IMR-90 (cell line): ENCODE measurements at regions not wholly inside any gene's neighbourhood (a gene's known extent, or its start where the extent isn't known, plus 50 kb on each side); places are given as distances from the start of the nearest gene placed in this dataset.

Experiments
- ATAC-seq: fragments of 200-7000 bp; cut with Tn5 transposase; 2 replicates; pipeline ENCODE4 v1.9.1; 2020; ENCODE audit warnings: low read depth, mild to moderate bottlenecking, moderate library complexity
- BruUV-seq: library from RNA; stranded (reverse); fragments of 400-500 nt; replicated peaks from 2 replicates; lab custom pipeline; 2021; lab: Mats Ljungman, UMichigan
- CTCF ChIA-PET: fragments of 300-600 bp; formaldehyde crosslinking; extraction: SDS; loops from one replicate; lab custom pipeline; 2021; ENCODE audit warnings: antibody characterized with exemption; lab: Yijun Ruan, JAX
- POLR2A ChIA-PET: fragments of 300-600 bp; sonication (Branson Sonifier 250); formaldehyde crosslinking; loops from one replicate; lab custom pipeline; 2022; ENCODE audit warnings: antibody characterized with exemption; ENCODE audit not compliant: unreplicated experiment; lab: Charles Lee
- DNase-seq: peaks from one replicate; pipeline ENCODE4 v3.0.0; 2013
- H2AFZ ChIP-seq: replicated peaks from 2 replicates; pipeline ENCODE3; 2013; ENCODE audit warnings: low read length, mild to moderate bottlenecking; ENCODE audit not compliant: poor library complexity
- H2AK5ac ChIP-seq: 2 replicates; pipeline ENCODE4 v1.6.1; 2013; ENCODE audit warnings: low read depth, low read length, inconsistent platforms
- H2AK9ac ChIP-seq: replicated peaks from 2 replicates; pipeline ENCODE3; 2013; ENCODE audit warnings: mild to moderate bottlenecking, low read depth, low read length, moderate library complexity; ENCODE audit not compliant: poor library complexity
- H2BK120ac ChIP-seq: 2 replicates; pipeline ENCODE4 v1.6.1; 2013; ENCODE audit warnings: low read depth, low read length, inconsistent platforms
- H2BK15ac ChIP-seq: 3 replicates; pipeline ENCODE4 v1.6.1; 2013; ENCODE audit warnings: low read depth, low read length, inconsistent platforms
- H2BK20ac ChIP-seq: 2 replicates; pipeline ENCODE4 v1.6.1; 2013; ENCODE audit warnings: low read depth, mild to moderate bottlenecking, inconsistent platforms, low read length, moderate library complexity
- H2BK5ac ChIP-seq: 2 replicates; pipeline ENCODE4 v1.6.1; 2013; ENCODE audit warnings: mild to moderate bottlenecking, low read depth, low read length, inconsistent platforms; ENCODE audit not compliant: poor library complexity, severe bottlenecking
- H3K14ac ChIP-seq: replicated peaks from 2 replicates; pipeline ENCODE4 v1.6.1; 2013; ENCODE audit warnings: low read depth, low read length, inconsistent platforms
- H3K18ac ChIP-seq: 2 replicates; pipeline ENCODE4 v1.6.1; 2013; ENCODE audit warnings: low read depth, low read length, control low read depth
- H3K23ac ChIP-seq: 2 replicates; pipeline ENCODE4 v1.6.1; 2013; ENCODE audit warnings: low read depth, low read length, inconsistent platforms
- H3K27ac ChIP-seq: 2 replicates; pipeline ENCODE4 v1.5.1; 2013; ENCODE audit warnings: mild to moderate bottlenecking, control low read depth, low read length; ENCODE audit not compliant: insufficient read depth
- H3K27me3 ChIP-seq: 2 replicates; pipeline ENCODE4 v1.6.1; 2013; ENCODE audit warnings: low read length; ENCODE audit not compliant: control insufficient read depth, insufficient read depth
- H3K36me3 ChIP-seq: 2 replicates; pipeline ENCODE4 v1.6.1; 2013; ENCODE audit warnings: low read length, mixed read lengths; ENCODE audit not compliant: control insufficient read depth, insufficient read depth
- H3K4ac ChIP-seq: 2 replicates; pipeline ENCODE4 v1.6.1; 2013; ENCODE audit warnings: low read depth, low read length, inconsistent platforms
- H3K4me1 ChIP-seq: 2 replicates; pipeline ENCODE4 v1.6.1; 2013; ENCODE audit warnings: low read length, mixed read lengths; ENCODE audit not compliant: control insufficient read depth, insufficient read depth
- H3K4me2 ChIP-seq: 2 replicates; pipeline ENCODE4 v1.6.1; 2013; ENCODE audit warnings: low read depth, mild to moderate bottlenecking, control low read depth, low read length, moderate library complexity
- H3K4me3 ChIP-seq: 2 replicates; pipeline ENCODE4 v1.5.1; 2013; ENCODE audit warnings: low read depth, mild to moderate bottlenecking, control low read depth, low read length, moderate library complexity; ENCODE audit not compliant: insufficient read depth
- H3K56ac ChIP-seq: 2 replicates; pipeline ENCODE4 v1.6.1; 2013; ENCODE audit warnings: low read length, inconsistent platforms; ENCODE audit not compliant: insufficient read depth; ENCODE audit errors: extremely low read depth
- H3K79me1 ChIP-seq, 2 experiments: 2 replicates each; pipeline ENCODE4 v1.6.1; 2013; ENCODE audit warnings: low read length in 2 of 2, inconsistent platforms in 1 of 2, low read depth in 1 of 2
- H3K9ac ChIP-seq: 2 replicates; pipeline ENCODE4 v1.6.1; 2013; ENCODE audit warnings: low read depth, low read length, control low read depth
- H3K9me1 ChIP-seq: 2 replicates; pipeline ENCODE4 v1.6.1; 2013; ENCODE audit warnings: low read length, inconsistent platforms; ENCODE audit not compliant: insufficient read depth
- H3K9me3 ChIP-seq: 2 replicates; pipeline ENCODE4 v1.6.1; 2013; ENCODE audit warnings: low read length; ENCODE audit not compliant: control insufficient read depth, insufficient read depth
- H4K20me1 ChIP-seq: 2 replicates; pipeline ENCODE4 v1.6.1; 2013; ENCODE audit warnings: low read length, inconsistent platforms; ENCODE audit not compliant: insufficient read depth
- H4K5ac ChIP-seq: 2 replicates; pipeline ENCODE4 v1.6.1; 2013; ENCODE audit warnings: mild to moderate bottlenecking, low read depth, low read length, control low read depth
- H4K8ac ChIP-seq, 2 experiments: 2 replicates each; pipeline ENCODE4 v1.6.1; 2013; ENCODE audit warnings: low read depth in 2 of 2, low read length in 2 of 2, control low read depth in 1 of 2, inconsistent platforms in 1 of 2
- H4K91ac ChIP-seq: 2 replicates; pipeline ENCODE4 v1.6.1; 2013; ENCODE audit warnings: low read depth, low read length, inconsistent platforms; ENCODE audit not compliant: insufficient read depth
- CEBPB ChIP-seq: IDR thresholded peaks from 2 replicates; pipeline ENCODE4 v1.6.1; 2012; ENCODE audit warnings: low read depth, low read length, improper control_type of control experiment
- CHD1 ChIP-seq: IDR thresholded peaks from 2 replicates; pipeline ENCODE4 v1.6.1; 2012; ENCODE audit warnings: low read depth, low read length, improper control_type of control experiment
- POLR2A ChIP-seq: IDR thresholded peaks from 2 replicates; pipeline ENCODE4 v1.6.1; 2012; ENCODE audit warnings: mild to moderate bottlenecking, low read depth, low read length
- RFX5 ChIP-seq: IDR thresholded peaks from 2 replicates; pipeline ENCODE4 v1.8.0; 2012; ENCODE audit warnings: low read depth, mild to moderate bottlenecking, low read length, moderate library complexity
- WGBS, 2 experiments: methylation state at CpG; one replicate each; pipeline versions ENCODE4 v1.1.5 to v1.1.7; 2013; ENCODE audit warnings: missing lambda C conversion rate in 2 of 2; ENCODE audit not compliant: insufficient read length in 1 of 2; ENCODE audit errors: extremely low coverage in 2 of 2; 5-methylcytosine and 5-hydroxymethylcytosine counted together
- dilution Hi-C: fragments of 300-500 bp; cut with HindIII; formaldehyde crosslinking; loops from one replicate; pipeline ENCODE4 v1.14.3; 2018; ENCODE audit warnings: low sequenced_read_pairs; ENCODE audit not compliant: unreplicated experiment
- in situ Hi-C: fragments of 300-500 bp; cut with MboI; formaldehyde crosslinking; loops from 3 replicates; pipeline ENCODE4 v1.14.3; 2019; ENCODE audit warnings: low sequenced_read_pairs, inconsistent platforms, mixed read lengths
- intact Hi-C: fragments of 100-400 bp; cut with micrococcal nuclease; formaldehyde crosslinking; loops from 2 replicates; pipeline ENCODE4 v1.10.0; 2022

GRCh38 chr14:96637521-96637920 lies 135.3 kb downstream of the PAPOLA start:
- H3K9me3 ChIP-seq: no peaks in the 10 kb centered on the region
- H3K27me3 ChIP-seq: no peaks in the 10 kb centered on the region
- H2BK15ac ChIP-seq: no peak overlapping the region
- H4K5ac ChIP-seq: no peak overlapping the region
- WGBS, 2 experiments: no CpG with 5 or more reads among the region's 5 CpGs
- no peak overlapping the region for H4K8ac ChIP-seq
- BruUV-seq: no TSS peak
- H3K27ac ChIP-seq: no peak overlapping the region
- no peak for ATAC-seq
- H3K4me1 ChIP-seq: no peaks in the 10 kb centered on the region
- H2BK20ac ChIP-seq: no peak overlapping the region
- TF ChIP-seq RFX5 (no peak), CHD1 (no peak), POLR2A (no peak), CEBPB (no peak)
- no peak overlapping the region for H3K56ac ChIP-seq
- H3K14ac ChIP-seq: no peak overlapping the region
- H2BK5ac ChIP-seq: no peak overlapping the region
- intact Hi-C loops: no loop called here
- no peaks in the 10 kb centered on the region for H3K79me1 ChIP-seq
- H3K9ac ChIP-seq: no peak overlapping the region
- no peaks in the 10 kb centered on the region for H3K36me3 ChIP-seq
- H3K4ac ChIP-seq: no peak overlapping the region
- DNase-seq: no peak
- H2AFZ ChIP-seq: no peak overlapping the region
- H3K9me1 ChIP-seq: no peaks in the 10 kb centered on the region
- ChIA-PET POLR2A (no interaction called here), CTCF (interaction anchor here (0.5 kb wide), 1 partner anchor 476 kb away, joined by 3 read pairs; no protein-coding TSS in a partner anchor)
- no peak overlapping the region for H3K23ac ChIP-seq
- no peak overlapping the region for H2AK5ac ChIP-seq
- no peaks in the 10 kb centered on the region for H4K20me1 ChIP-seq
- no peak overlapping the region for H2BK120ac ChIP-seq
- no peak overlapping the region for H3K4me2 ChIP-seq
- H2AK9ac ChIP-seq: no peak overlapping the region
- H4K91ac ChIP-seq: no peak overlapping the region
- dilution Hi-C loops: no loop called here
- H3K4me3 ChIP-seq: no peak overlapping the region
- in situ Hi-C loops: no loop called here
- no peak overlapping the region for H3K18ac ChIP-seq
